Neutrophil (primary cell): ENCODE measurements at regions not wholly inside any gene's neighbourhood (a gene's known extent, or its start where the extent isn't known, plus 50 kb on each side); places are given as distances from the start of the nearest gene placed in this dataset.

ENCODE experiments used
- H3K27ac ChIP-seq: fragments of 200-600 bp; sonication (generic); 2 replicates; pipeline ENCODE4 v1.5.1; 2016; ENCODE audit warnings: mild to moderate bottlenecking, moderate library complexity
- H3K27me3 ChIP-seq: fragments of 200-600 bp; sonication (generic); 2 replicates; pipeline ENCODE4 v1.6.0; 2016; ENCODE audit warnings: mild to moderate bottlenecking
- H3K36me3 ChIP-seq: fragments of 200-600 bp; sonication (generic); 2 replicates; pipeline ENCODE4 v1.5.1; 2017
- H3K4me1 ChIP-seq, 2 experiments: fragments of 200-600 bp in 1 of 2; sonication (generic) in 1 of 2; 1 replicate in 1 of 2; 2 replicates in 1 of 2; pipeline versions ENCODE4 v1.5.1 to v1.6.1; 2013 to 2016; ENCODE audit warnings: low read depth in 1 of 2, low read length in 1 of 2, mild to moderate bottlenecking in 1 of 2, moderate library complexity in 1 of 2; ENCODE audit not compliant: control insufficient read depth in 1 of 2, insufficient read depth in 1 of 2
- H3K4me3 ChIP-seq, 2 experiments: fragments of 200-600 bp in 1 of 2; sonication (generic) in 1 of 2; 1 replicate in 1 of 2; 2 replicates in 1 of 2; pipeline ENCODE4 v1.5.1; 2013 to 2016; ENCODE audit warnings: low read depth in 1 of 2, low read length in 1 of 2, mild to moderate bottlenecking in 1 of 2, moderate library complexity in 1 of 2
- H3K9me3 ChIP-seq: fragments of 200-600 bp; sonication (generic); 2 replicates; pipeline ENCODE4 v1.5.1; 2016
- CTCF ChIP-seq: fragments of 200-600 bp; sonication (generic); IDR thresholded peaks from 2 replicates; pipeline ENCODE4 v1.5.1; 2016; ENCODE audit warnings: antibody characterized with exemption

GRCh38 chr1:229164836-229165735 is 105.8 kb upstream of the RAB4A start:
- Histone ChIP-seq H3K4me1 (peaks cover 17 to 20% of the 10 kb centered on the region in 2 experiments), H3K4me3 (no peak overlapping the region), H3K9me3 (no peaks in the 10 kb centered on the region), H3K27ac (peak overlapping the region; percentile 47), H3K36me3 (no peaks in the 10 kb centered on the region), H3K27me3 (no peaks in the 10 kb centered on the region)
- TF ChIP-seq CTCF = no peak

DNA sequence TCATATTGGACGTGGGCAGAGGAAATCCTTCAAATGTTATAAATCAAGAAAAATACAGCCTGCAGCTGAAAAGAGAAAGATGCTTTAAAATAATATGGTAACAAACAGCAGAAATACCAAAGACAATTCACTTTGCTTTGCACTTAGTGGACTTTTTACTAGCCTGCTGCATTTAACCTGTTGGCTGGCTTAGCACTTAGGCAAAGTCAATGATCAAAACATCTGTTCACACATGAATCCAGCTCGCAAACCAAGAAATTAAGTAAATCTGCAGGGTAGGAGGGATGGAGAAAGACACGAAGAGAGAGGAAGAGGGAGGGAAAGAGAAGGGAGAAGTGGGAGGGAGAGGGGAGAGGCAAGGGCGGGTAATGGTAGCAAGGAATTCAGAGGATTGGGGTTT is 103.6 kb upstream of the RAB4A start:
- no peaks in the 10 kb centered on the region for H3K36me3 ChIP-seq
- H3K4me3 ChIP-seq = no peak overlapping the region
- H3K27me3 ChIP-seq = no peaks in the 10 kb centered on the region
- H3K9me3 ChIP-seq = no peaks in the 10 kb centered on the region
- H3K27ac ChIP-seq = no peak overlapping the region
- no peak for TF ChIP-seq CTCF
- peaks cover 14 to 16% of the 10 kb centered on the region in 2 experiments for H3K4me1 ChIP-seq

DNA sequence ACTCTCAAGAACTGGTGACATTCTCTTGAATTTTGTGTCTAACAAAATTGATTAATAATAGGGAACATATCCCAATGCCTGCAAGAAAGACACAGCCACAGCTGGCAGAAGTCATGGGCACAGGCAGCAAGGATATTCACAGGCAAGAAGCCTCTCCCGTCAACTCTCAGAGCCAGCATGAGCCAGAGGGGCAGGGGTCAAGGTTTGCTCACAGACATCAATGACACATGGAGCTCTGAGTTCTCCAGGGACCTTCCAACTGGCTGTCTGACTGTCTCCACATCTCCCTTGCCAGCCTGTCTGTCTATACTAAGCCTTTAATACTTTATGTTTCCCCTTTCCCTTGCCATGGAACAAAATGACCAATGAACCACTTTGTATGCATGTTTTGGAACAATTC is 101.5 kb upstream of the RAB4A start:
- Histone ChIP-seq H3K4me1 (peaks cover 14 to 16% of the 10 kb centered on the region in 2 experiments), H3K27ac (no peak overlapping the region), H3K9me3 (no peaks in the 10 kb centered on the region), H3K4me3 (no peak overlapping the region), H3K36me3 (no peaks in the 10 kb centered on the region), H3K27me3 (no peaks in the 10 kb centered on the region)
- TF ChIP-seq CTCF = no peak

GRCh38 chr1:229170274-229170673 is 100.6 kb upstream of the RAB4A start:
- no peak for TF ChIP-seq CTCF
- no peak overlapping the region for H3K4me3 ChIP-seq
- no peaks in the 10 kb centered on the region for H3K27me3 ChIP-seq
- peaks cover 6 to 8% of the 10 kb centered on the region in 2 experiments for H3K4me1 ChIP-seq
- H3K27ac ChIP-seq = no peak overlapping the region
- H3K9me3 ChIP-seq = no peaks in the 10 kb centered on the region
- H3K36me3 ChIP-seq = no peaks in the 10 kb centered on the region

DNA sequence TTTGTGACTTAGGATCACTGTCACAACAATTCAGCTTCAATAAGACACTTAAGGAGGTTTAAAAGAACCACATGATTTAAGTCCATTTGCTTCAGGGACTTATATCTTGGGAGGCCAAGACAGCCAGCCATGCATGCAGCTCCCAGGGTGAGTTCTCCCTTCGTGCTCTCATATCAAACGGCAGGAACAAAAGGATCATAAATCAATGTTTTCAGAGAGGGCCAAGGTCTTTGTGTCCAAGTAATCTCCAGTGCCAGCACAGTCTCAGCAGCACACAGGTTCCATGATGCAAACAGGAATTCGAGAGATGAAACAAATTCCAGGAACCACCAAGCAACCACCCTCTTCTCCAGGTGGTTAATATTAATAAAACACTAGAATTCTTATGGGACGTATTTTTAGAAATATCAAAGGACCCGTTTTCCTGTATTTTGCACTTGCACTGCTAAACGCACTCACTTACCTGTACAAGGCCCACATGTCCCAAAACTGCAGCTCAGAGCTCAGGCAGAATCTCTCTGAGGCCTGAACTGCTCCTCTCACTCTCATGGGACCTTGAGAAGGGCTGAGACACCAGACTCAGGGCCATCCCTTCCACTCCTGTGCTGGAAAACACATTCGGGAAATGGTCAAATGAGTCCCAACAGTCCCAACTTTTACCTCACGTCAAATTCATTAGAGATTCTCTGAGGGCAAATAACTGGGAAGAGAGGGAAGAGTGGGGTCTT is 100.0 kb upstream of the RAB4A start:
- Histone ChIP-seq H3K27me3 (no peaks in the 10 kb centered on the region), H3K4me1 (peaks cover 0 to 1% of the 10 kb centered on the region in 2 experiments), H3K36me3 (no peaks in the 10 kb centered on the region), H3K4me3 (no peak overlapping the region), H3K27ac (no peak overlapping the region), H3K9me3 (no peaks in the 10 kb centered on the region)
- TF ChIP-seq CTCF = no peak
